DMS114 treated with DMSO at 0.1 percent for 48 hours (cell line): ENCODE measurements at regions not wholly inside any gene's neighbourhood (a gene's known extent, or its start where the extent isn't known, plus 50 kb on each side); places are given as distances from the start of the nearest gene placed in this dataset.
"Not testable (repeated sequence)": the region's sequence is repeated elsewhere in the genome, so short reads cannot be mapped to it uniquely, and the experiment has no call there.

Experiments
- DNase-seq: peaks from one replicate; lab custom pipeline; 2025; ENCODE audit not compliant: unreplicated experiment; lab: John Stamatoyannopoulos, UW

GRCh38 chr1:111063595-111063994 is 76.3 kb downstream of the DRAM2 start:
- no peak for DNase-seq

- DNase-seq, result no peak
These were observed 77.3 kb downstream of the DRAM2 start for GRCh38 chr1:111062624-111063023.

- no peak for DNase-seq
These were observed 77.8 kb downstream of the DRAM2 start for GRCh38 chr1:111062081-111062480.

GRCh38 chr1:111054656-111055055 is 85.2 kb downstream of the DRAM2 start:
- DNase-seq, result no peak

- DNase-seq, result no peak
These were observed 87.6 kb downstream of the DRAM2 start for GRCh38 chr1:111052246-111052645.

- DNase-seq, result not testable (repeated sequence)
These were observed 84.5 kb upstream of the LRIF1 start for GRCh38 chr1:111048253-111048652.

GRCh38 chr1:111045033-111045722 is 81.5 kb upstream of the LRIF1 start:
- DNase-seq, result no peak

GRCh38 chr1:111032295-111032897 is 68.7 kb upstream of the LRIF1 start:
- DNase-seq, result peak; percentile 48

GRCh38 chr1:111030590-111030989 is 66.9 kb upstream of the LRIF1 start:
- peak; percentile 52 for DNase-seq

- no peak for DNase-seq
These were observed 61.4 kb upstream of the LRIF1 start for GRCh38 chr1:111025109-111025508.

GRCh38 chr1:111015222-111015621 is 51.5 kb upstream of the LRIF1 start:
- DNase-seq, result no peak
